ENCODE measurements at regions not wholly inside any gene's neighbourhood (a gene's known extent, or its start where the extent isn't known, plus 50 kb on each side); places are given as distances from the start of the nearest gene placed in this dataset.

DNA sequence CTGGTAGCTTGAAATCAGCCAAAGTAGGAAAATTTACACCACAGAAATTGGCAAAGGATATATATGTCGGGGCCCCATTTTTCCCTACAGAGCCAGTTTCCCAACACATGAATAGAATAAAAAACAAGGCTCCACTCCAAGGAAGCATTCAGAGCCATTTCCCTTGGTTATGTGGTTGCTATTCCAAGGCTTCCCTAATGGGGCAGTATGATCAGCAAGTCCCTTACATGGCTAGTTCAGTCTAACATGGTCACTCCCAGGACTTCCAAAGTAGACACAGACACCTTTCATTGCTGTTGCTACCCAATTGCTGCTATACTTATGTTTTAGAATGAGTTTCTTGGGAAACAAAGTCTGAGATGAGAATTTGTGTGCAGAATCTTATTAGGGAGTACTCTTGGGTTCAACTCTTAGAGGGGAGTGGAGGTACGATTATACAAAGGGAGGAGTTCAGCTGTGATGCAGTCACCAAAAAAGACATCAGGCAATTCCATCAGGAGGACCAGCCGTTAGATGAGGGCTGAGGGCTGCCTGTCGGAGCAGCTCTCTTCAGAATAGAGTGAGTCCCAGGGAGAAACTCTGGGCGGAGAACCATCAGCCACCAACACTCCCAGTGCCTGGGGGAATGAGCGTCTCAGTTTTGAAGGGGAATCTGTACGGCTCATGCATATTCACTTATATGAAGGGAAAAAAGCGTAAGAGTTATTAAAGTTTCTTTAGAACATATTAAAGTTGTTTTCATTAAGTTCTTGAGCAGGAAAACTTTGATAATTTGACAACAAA lies 92.9 kb downstream of the C21orf91 start:
- TF ChIP-seq, protein P1, sequence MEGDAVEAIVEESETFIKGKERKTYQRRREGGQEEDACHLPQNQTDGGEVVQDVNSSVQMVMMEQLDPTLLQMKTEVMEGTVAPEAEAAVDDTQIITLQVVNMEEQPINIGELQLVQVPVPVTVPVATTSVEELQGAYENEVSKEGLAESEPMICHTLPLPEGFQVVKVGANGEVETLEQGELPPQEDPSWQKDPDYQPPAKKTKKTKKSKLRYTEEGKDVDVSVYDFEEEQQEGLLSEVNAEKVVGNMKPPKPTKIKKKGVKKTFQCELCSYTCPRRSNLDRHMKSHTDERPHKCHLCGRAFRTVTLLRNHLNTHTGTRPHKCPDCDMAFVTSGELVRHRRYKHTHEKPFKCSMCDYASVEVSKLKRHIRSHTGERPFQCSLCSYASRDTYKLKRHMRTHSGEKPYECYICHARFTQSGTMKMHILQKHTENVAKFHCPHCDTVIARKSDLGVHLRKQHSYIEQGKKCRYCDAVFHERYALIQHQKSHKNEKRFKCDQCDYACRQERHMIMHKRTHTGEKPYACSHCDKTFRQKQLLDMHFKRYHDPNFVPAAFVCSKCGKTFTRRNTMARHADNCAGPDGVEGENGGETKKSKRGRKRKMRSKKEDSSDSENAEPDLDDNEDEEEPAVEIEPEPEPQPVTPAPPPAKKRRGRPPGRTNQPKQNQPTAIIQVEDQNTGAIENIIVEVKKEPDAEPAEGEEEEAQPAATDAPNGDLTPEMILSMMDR (IDR thresholded peaks at IDR 0.05), result no peak
- TF ChIP-seq POLR2A (IDR thresholded peaks at IDR 0.05), result no peak
- TF ChIP-seq POLR2AphosphoS5 (IDR thresholded peaks at IDR 0.05), result no peak

Measured in upper lobe of left lung (tissue), 4 donors.